Liver (tissue), 8 donors: ENCODE measurements at regions not wholly inside any gene's neighbourhood (a gene's known extent, or its start where the extent isn't known, plus 50 kb on each side); places are given as distances from the start of the nearest gene placed in this dataset.

Source experiments
- DNase-seq: peaks from one replicate; pipeline ENCODE4 v3.0.0-alpha.2; 2017; ENCODE audit warnings: low spot score
- H3K27ac ChIP-seq, 2 donors: one replicate each; pipeline ENCODE4 v1.7.0; 2013; ENCODE audit warnings: inconsistent platforms in 2 of 2, low read length in 2 of 2, control low read depth in 1 of 2, low read depth in 1 of 2, mild to moderate bottlenecking in 1 of 2
- H3K27me3 ChIP-seq, 4 donors: one replicate each; pipeline versions ENCODE4 v1.6.1 to v1.7.0; 2013; ENCODE audit warnings: low read length in 3 of 4, inconsistent platforms in 1 of 4, mild to moderate bottlenecking in 1 of 4, moderate library complexity in 1 of 4; ENCODE audit not compliant: control insufficient read depth in 4 of 4, insufficient read depth in 4 of 4
- H3K36me3 ChIP-seq, 4 donors: one replicate each; pipeline versions ENCODE4 v1.6.1 to v1.7.0; 2013; ENCODE audit warnings: low read length in 3 of 4, mild to moderate bottlenecking in 3 of 4, low read depth in 1 of 4, moderate library complexity in 1 of 4; ENCODE audit not compliant: control insufficient read depth in 4 of 4, insufficient read depth in 3 of 4
- H3K4me1 ChIP-seq, 4 donors: one replicate each; pipeline versions ENCODE4 v1.6.1 to v1.7.0; 2013; ENCODE audit warnings: low read length in 3 of 4, mild to moderate bottlenecking in 3 of 4, moderate library complexity in 1 of 4; ENCODE audit not compliant: control insufficient read depth in 4 of 4, insufficient read depth in 4 of 4
- H3K4me3 ChIP-seq, 3 donors: one replicate each; pipeline versions ENCODE4 v1.6.1 to v1.7.0; 2013; ENCODE audit warnings: low read length in 3 of 3, control low read depth in 1 of 3, low read depth in 1 of 3, mild to moderate bottlenecking in 1 of 3
- H3K9ac ChIP-seq, 2 donors: one replicate each; pipeline ENCODE4 v1.7.0; 2013; ENCODE audit warnings: low read length in 2 of 2, mild to moderate bottlenecking in 2 of 2, moderate library complexity in 2 of 2, control low read depth in 1 of 2, low read depth in 1 of 2
- H3K9me3 ChIP-seq, 4 donors: one replicate each; pipeline versions ENCODE4 v1.6.1 to v1.7.0; 2013; ENCODE audit warnings: low read length in 3 of 4; ENCODE audit not compliant: control insufficient read depth in 4 of 4
- EGR1 ChIP-seq, 2 donors: IDR thresholded peaks; 2 replicates each; pipeline ENCODE4 v1.6.1; 2016 to 2018; ENCODE audit warnings: antibody characterized with exemption in 2 of 2, low read depth in 2 of 2
- FOXA1 ChIP-seq: IDR thresholded peaks from 2 replicates; pipeline ENCODE4 v1.6.1; 2016; ENCODE audit warnings: antibody characterized with exemption
- FOXA2 ChIP-seq: IDR thresholded peaks from 2 replicates; pipeline ENCODE4 v1.6.1; 2016; ENCODE audit warnings: antibody characterized with exemption
- GABPA ChIP-seq, 2 donors: IDR thresholded peaks in 1 of 2; conservative IDR thresholded peaks in 1 of 2; 2 replicates each; pipeline ENCODE4 v1.6.1; 2016; ENCODE audit warnings: antibody characterized with exemption in 2 of 2, mild to moderate bottlenecking in 1 of 2, moderate library complexity in 1 of 2
- HNF4A ChIP-seq, 2 donors: conservative IDR thresholded peaks; 2 replicates each; pipeline ENCODE4 v1.6.1; 2016; ENCODE audit warnings: antibody characterized with exemption in 2 of 2, mild to moderate bottlenecking in 2 of 2
- HNF4G ChIP-seq: IDR thresholded peaks from 2 replicates; pipeline ENCODE4 v1.6.1; 2016; ENCODE audit warnings: antibody characterized with exemption
- JUND ChIP-seq, 2 donors: IDR thresholded peaks; 2 replicates each; pipeline ENCODE4 v1.6.1; 2016; ENCODE audit warnings: antibody characterized with exemption in 2 of 2
- NR2F2 ChIP-seq: IDR thresholded peaks from 2 replicates; pipeline ENCODE4 v1.6.1; 2016; ENCODE audit warnings: antibody characterized with exemption
- RXRA ChIP-seq, 2 donors: IDR thresholded peaks; 2 replicates each; pipeline ENCODE4 v1.6.1; 2017 to 2018; ENCODE audit warnings: antibody characterized with exemption in 2 of 2, mild to moderate bottlenecking in 1 of 2
- TAF1 ChIP-seq: conservative IDR thresholded peaks from 2 replicates; pipeline ENCODE4 v1.6.1; 2016; ENCODE audit warnings: antibody characterized with exemption, mild to moderate bottlenecking
- YY1 ChIP-seq: IDR thresholded peaks from 2 replicates; pipeline ENCODE4 v1.6.1; 2016; ENCODE audit warnings: antibody characterized with exemption, mild to moderate bottlenecking
- WGBS: extraction: QIAGEN DNeasy Blood & Tissue Kit; methylation state at CpG from one replicate; pipeline ENCODE4 v1.1.7; 2013; 5-methylcytosine and 5-hydroxymethylcytosine counted together
- TF ChIP-seq, protein P1 (sequence below): fragments of 150-350 bp; IDR thresholded peaks from 2 replicates; pipeline ENCODE4 v1.5.1; 2017; ENCODE audit warnings: improper control_type of control experiment, low read depth, low read length; ENCODE audit not compliant: missing input control
- TF ChIP-seq, protein P2 (sequence below): IDR thresholded peaks from 2 replicates; pipeline ENCODE4 v1.6.1; 2016; ENCODE audit warnings: antibody characterized with exemption, mild to moderate bottlenecking
- TF ChIP-seq, protein P3 (sequence below): IDR thresholded peaks from 2 replicates; pipeline ENCODE4 v1.6.1; 2016; ENCODE audit warnings: antibody characterized with exemption
- TF ChIP-seq, protein P4 (sequence below): IDR thresholded peaks from 2 replicates; pipeline ENCODE4 v1.6.1; 2016; ENCODE audit warnings: antibody characterized with exemption
- donor health status: healthy.
- donor health status: healthy.
- donor health status: healthy.
- donor health status: healthy.
- donor health status: healthy.

DNA sequence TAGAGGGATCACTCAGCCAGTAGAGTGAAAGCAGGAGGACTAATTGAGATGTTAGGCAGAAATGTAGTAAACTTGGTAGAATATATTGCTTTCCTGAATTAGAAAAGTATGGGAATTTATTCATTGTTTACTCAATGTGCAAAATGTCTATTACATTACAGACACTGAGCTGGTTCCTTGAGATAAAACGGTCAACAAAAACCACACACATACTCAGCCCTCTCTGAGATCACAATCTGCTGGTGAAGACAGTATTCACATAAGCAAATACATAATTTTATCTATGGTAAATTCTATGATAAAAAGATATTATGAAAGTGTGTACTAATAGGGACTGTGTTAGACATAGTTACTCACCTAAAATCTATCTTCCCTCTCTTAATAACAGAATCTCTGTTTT lies 833.5 kb downstream of the KCNA4 start (continued):
- TF ChIP-seq HNF4G (no peak), TAF1 (no peak), EGR1 (IDR thresholded peaks at IDR 0.05; ENCODE audit: low read depth in 2 of 2) (no peak), GABPA (IDR thresholded peaks at IDR 0.05 in 1 of 2, conservative IDR thresholded peaks at IDR 0.05 in 1 of 2) (no peak), JUND (IDR thresholded peaks at IDR 0.05) (no peak), FOXA1 (no peak)
- TF ChIP-seq, protein P1, sequence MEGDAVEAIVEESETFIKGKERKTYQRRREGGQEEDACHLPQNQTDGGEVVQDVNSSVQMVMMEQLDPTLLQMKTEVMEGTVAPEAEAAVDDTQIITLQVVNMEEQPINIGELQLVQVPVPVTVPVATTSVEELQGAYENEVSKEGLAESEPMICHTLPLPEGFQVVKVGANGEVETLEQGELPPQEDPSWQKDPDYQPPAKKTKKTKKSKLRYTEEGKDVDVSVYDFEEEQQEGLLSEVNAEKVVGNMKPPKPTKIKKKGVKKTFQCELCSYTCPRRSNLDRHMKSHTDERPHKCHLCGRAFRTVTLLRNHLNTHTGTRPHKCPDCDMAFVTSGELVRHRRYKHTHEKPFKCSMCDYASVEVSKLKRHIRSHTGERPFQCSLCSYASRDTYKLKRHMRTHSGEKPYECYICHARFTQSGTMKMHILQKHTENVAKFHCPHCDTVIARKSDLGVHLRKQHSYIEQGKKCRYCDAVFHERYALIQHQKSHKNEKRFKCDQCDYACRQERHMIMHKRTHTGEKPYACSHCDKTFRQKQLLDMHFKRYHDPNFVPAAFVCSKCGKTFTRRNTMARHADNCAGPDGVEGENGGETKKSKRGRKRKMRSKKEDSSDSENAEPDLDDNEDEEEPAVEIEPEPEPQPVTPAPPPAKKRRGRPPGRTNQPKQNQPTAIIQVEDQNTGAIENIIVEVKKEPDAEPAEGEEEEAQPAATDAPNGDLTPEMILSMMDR, result no peak

DNA sequence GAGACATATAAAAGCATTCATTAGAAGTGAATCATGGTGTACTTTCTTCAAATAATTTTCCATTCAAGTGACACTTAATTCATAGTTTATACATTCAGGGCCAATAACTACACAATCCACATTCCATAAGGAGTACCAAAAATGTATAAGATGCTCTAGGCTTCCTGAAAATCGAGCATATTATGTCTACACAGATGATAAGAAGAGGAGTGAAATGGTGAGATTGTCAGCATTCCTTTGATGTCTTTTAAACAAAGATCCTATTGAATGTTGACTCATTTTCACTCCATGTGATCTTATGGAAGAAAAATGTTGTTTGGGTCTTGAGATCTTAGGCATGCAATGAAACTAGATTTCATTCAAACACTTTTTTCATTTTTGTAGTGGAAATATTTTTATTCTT lies 843.2 kb downstream of the KCNA4 start:
- H3K9ac ChIP-seq, result no peak overlapping the region
- DNase-seq, result no peak
- H3K4me3 ChIP-seq, result no peak overlapping the region
- no peak overlapping the region for H3K27ac ChIP-seq
- TF ChIP-seq RXRA (IDR thresholded peaks at IDR 0.05), result no peak
- TF ChIP-seq EGR1 (IDR thresholded peaks at IDR 0.05; ENCODE audit: low read depth in 2 of 2), result no peak
- TF ChIP-seq NR2F2, result no peak
- no peak for TF ChIP-seq HNF4A (conservative IDR thresholded peaks at IDR 0.05)
- TF ChIP-seq FOXA1, result no peak
- TF ChIP-seq, protein P2, sequence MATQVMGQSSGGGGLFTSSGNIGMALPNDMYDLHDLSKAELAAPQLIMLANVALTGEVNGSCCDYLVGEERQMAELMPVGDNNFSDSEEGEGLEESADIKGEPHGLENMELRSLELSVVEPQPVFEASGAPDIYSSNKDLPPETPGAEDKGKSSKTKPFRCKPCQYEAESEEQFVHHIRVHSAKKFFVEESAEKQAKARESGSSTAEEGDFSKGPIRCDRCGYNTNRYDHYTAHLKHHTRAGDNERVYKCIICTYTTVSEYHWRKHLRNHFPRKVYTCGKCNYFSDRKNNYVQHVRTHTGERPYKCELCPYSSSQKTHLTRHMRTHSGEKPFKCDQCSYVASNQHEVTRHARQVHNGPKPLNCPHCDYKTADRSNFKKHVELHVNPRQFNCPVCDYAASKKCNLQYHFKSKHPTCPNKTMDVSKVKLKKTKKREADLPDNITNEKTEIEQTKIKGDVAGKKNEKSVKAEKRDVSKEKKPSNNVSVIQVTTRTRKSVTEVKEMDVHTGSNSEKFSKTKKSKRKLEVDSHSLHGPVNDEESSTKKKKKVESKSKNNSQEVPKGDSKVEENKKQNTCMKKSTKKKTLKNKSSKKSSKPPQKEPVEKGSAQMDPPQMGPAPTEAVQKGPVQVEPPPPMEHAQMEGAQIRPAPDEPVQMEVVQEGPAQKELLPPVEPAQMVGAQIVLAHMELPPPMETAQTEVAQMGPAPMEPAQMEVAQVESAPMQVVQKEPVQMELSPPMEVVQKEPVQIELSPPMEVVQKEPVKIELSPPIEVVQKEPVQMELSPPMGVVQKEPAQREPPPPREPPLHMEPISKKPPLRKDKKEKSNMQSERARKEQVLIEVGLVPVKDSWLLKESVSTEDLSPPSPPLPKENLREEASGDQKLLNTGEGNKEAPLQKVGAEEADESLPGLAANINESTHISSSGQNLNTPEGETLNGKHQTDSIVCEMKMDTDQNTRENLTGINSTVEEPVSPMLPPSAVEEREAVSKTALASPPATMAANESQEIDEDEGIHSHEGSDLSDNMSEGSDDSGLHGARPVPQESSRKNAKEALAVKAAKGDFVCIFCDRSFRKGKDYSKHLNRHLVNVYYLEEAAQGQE, result no peak
- TF ChIP-seq, protein P3, sequence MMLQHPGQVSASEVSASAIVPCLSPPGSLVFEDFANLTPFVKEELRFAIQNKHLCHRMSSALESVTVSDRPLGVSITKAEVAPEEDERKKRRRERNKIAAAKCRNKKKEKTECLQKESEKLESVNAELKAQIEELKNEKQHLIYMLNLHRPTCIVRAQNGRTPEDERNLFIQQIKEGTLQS, result no peak
- no peak for TF ChIP-seq HNF4G
- TF ChIP-seq, protein P1, result no peak
- TF ChIP-seq YY1, result no peak
- no peak for TF ChIP-seq TAF1
- no peak for TF ChIP-seq JUND (IDR thresholded peaks at IDR 0.05)
- no peak for TF ChIP-seq FOXA2
- no peak for TF ChIP-seq GABPA (IDR thresholded peaks at IDR 0.05 in 1 of 2, conservative IDR thresholded peaks at IDR 0.05 in 1 of 2)
- TF ChIP-seq, protein P4, sequence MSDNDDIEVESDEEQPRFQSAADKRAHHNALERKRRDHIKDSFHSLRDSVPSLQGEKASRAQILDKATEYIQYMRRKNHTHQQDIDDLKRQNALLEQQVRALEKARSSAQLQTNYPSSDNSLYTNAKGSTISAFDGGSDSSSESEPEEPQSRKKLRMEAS, result no peak
- no peaks in the 10 kb centered on the region for H3K4me1 ChIP-seq
- 19% methylated on average over 1 of the region's 1 CpG for WGBS
- no peaks in the 10 kb centered on the region for H3K27me3 ChIP-seq
- H3K36me3 ChIP-seq, result no peaks in the 10 kb centered on the region
- H3K9me3 ChIP-seq, result no peaks in the 10 kb centered on the region
